ENCODE measurements at regions not wholly inside any gene's neighbourhood (a gene's known extent, or its start where the extent isn't known, plus 50 kb on each side); places are given as distances from the start of the nearest gene placed in this dataset.

DNA sequence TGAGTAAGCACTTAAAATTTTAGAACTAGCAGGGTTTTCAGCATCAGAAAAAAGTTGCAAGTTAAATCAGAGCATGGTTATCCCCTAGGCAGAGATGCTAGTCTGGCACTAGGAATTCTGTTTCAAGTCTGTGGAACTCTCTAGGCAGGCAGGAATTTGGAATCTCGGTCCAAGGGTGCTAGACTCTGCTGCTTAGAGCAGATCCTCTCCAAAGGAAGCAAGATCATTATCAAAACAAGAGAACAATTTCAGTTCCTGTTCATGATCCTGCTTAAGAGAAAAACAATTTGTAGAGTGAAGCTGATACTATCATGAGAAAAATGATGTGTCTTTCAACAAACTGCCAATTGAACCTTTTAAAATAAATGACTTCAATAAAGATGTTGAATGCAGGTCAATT lies 420.7 kb downstream of the KIF4B start:
- in situ Hi-C loops (cut with HindIII; ENCODE audit: low sequenced_read_pairs) = no loop called here

DNA sequence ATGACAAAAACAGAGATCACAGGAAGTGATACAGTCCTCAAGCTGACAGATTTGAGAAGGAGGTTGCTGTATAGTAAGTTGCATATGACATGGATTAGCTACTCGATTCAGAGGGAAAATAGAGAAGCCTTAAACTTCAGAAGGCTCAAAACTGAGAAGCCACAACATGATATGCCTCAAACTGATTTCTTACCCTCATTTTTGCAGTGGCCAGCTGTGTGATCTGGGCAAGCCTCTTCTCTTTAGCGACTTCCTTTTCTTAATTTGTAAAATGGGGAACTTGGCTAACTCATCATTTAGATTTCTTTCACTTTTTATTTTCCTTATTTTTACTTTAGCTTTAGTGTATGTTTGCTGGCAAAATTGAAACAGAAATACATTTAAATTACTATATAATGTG lies 421.1 kb downstream of the KIF4B start:
- H3K4me3 ChIP-seq (ENCODE audit: low read depth, low read length) = no peak overlapping the region
- in situ Hi-C loops (cut with HindIII; ENCODE audit: low sequenced_read_pairs) = no loop called here
- DNase-seq (ENCODE audit: low read depth, low spot score) = no peak
- TF ChIP-seq, protein P1, sequence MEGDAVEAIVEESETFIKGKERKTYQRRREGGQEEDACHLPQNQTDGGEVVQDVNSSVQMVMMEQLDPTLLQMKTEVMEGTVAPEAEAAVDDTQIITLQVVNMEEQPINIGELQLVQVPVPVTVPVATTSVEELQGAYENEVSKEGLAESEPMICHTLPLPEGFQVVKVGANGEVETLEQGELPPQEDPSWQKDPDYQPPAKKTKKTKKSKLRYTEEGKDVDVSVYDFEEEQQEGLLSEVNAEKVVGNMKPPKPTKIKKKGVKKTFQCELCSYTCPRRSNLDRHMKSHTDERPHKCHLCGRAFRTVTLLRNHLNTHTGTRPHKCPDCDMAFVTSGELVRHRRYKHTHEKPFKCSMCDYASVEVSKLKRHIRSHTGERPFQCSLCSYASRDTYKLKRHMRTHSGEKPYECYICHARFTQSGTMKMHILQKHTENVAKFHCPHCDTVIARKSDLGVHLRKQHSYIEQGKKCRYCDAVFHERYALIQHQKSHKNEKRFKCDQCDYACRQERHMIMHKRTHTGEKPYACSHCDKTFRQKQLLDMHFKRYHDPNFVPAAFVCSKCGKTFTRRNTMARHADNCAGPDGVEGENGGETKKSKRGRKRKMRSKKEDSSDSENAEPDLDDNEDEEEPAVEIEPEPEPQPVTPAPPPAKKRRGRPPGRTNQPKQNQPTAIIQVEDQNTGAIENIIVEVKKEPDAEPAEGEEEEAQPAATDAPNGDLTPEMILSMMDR (IDR thresholded peaks at IDR 0.05; ENCODE audit: low read depth, low read length) = no peak

More for the DNA sequence above, 420.7 kb downstream of the KIF4B start:
- no peak overlapping the region for H3K4me3 ChIP-seq (ENCODE audit: low read depth, low read length)
- DNase-seq (ENCODE audit: low read depth, low spot score) = no peak
- TF ChIP-seq, protein P1 (IDR thresholded peaks at IDR 0.05; ENCODE audit: low read depth, low read length) = no peak

GRCh38 chr5:155441849-155442248 lies 428.3 kb downstream of the KIF4B start:
- no peak for DNase-seq (ENCODE audit: low read depth, low spot score)
- H3K4me3 ChIP-seq (ENCODE audit: low read depth, low read length) = no peak overlapping the region
- in situ Hi-C loops (cut with HindIII; ENCODE audit: low sequenced_read_pairs) = no loop called here
- TF ChIP-seq, protein P1 (IDR thresholded peaks at IDR 0.05; ENCODE audit: low read depth, low read length) = no peak

DNA sequence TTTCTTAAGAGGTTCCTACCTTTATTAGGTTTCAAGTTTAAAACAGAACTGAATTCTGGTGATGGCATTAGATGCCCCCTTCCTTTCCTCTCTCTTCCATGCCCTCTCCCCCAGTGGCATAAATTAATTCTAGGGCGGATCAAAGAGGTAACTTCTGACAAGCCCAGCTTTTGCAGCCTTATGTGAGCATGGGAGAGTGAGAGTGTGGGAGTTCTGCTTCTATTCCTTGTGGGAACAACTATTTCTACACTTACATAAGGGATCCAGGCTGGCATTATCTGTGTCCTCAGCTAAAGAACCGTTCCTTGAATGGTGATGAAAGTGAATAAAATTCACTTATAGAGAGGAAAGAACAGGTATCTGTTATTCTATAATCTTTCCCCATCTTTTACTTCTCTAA lies 437.6 kb downstream of the KIF4B start:
- TF ChIP-seq, protein P1 (IDR thresholded peaks at IDR 0.05; ENCODE audit: low read depth, low read length) = no peak
- H3K4me3 ChIP-seq (ENCODE audit: low read depth, low read length) = no peak overlapping the region
- in situ Hi-C loops (cut with HindIII; ENCODE audit: low sequenced_read_pairs) = no loop called here

GRCh38 chr5:155455791-155456514 lies 442.4 kb downstream of the KIF4B start:
- H3K4me3 ChIP-seq (ENCODE audit: low read depth, low read length) = no peak overlapping the region
- TF ChIP-seq, protein P1 (IDR thresholded peaks at IDR 0.05; ENCODE audit: low read depth, low read length) = no peak
- no peak for DNase-seq (ENCODE audit: low read depth, low spot score)
- in situ Hi-C loops (cut with HindIII; ENCODE audit: low sequenced_read_pairs) = no loop called here

More for the DNA sequence above, 437.6 kb downstream of the KIF4B start:
- DNase-seq (ENCODE audit: low read depth, low spot score) = no peak

DNA sequence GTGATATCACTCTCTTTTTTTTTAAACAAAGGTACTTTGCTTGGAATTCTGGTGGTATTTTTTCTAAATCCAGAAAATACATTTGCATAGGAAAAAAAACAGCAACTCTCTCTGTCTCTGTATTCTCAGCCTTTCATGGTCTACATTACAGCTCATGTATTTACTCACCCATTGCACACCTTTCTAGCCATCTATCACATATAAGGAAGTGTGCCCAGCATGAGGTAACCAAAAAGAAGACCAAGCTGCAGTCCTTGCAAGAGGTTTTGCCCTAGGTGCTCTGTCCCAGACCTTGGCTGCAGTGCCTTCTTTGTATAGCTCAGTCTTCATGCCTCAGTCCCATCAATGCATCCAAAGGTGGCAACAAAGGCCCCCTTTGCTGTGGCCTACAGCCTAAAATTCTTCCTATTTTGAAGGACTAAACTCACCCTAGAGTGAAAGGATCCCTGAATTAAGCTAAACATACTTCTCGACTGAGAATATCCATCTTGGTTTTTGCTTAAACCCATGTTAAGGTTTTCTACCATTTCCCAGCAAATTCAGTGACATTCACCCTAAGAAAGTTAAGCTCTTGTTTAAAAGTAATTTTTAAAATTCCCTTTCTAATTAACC lies 446.4 kb downstream of the KIF4B start:
- in situ Hi-C loops (cut with HindIII; ENCODE audit: low sequenced_read_pairs) = no loop called here
- DNase-seq (ENCODE audit: low read depth, low spot score) = no peak

More for the DNA sequence above, 446.4 kb downstream of the KIF4B start:
- H3K4me3 ChIP-seq (ENCODE audit: low read depth, low read length) = no peak overlapping the region
- TF ChIP-seq, protein P1 (IDR thresholded peaks at IDR 0.05; ENCODE audit: low read depth, low read length) = no peak
